Esophagus squamous epithelium (tissue), 5 donors: ENCODE measurements at regions not wholly inside any gene's neighbourhood (a gene's known extent, or its start where the extent isn't known, plus 50 kb on each side); places are given as distances from the start of the nearest gene placed in this dataset.

ENCODE experiments used
- DNase-seq: peaks from one replicate; lab custom pipeline; 2025; lab: John Stamatoyannopoulos, UW
- H3K27ac ChIP-seq, 4 donors: fragments of 200-600 bp; sonication (generic); one replicate each; pipeline ENCODE4 v1.5.1; 2016 to 2019; ENCODE audit warnings: mild to moderate bottlenecking in 1 of 4
- H3K27me3 ChIP-seq, 4 donors: fragments of 200-600 bp; sonication (generic); 1 replicate in 3 of 4; 2 replicates in 1 of 4; pipeline versions ENCODE4 v1.5.1 to v1.6.0; 2017 to 2021; ENCODE audit warnings: antibody characterized with exemption in 1 of 4
- H3K36me3 ChIP-seq, 3 donors: fragments of 200-600 bp; sonication (generic); one replicate each; pipeline ENCODE4 v1.5.1; 2016 to 2019
- H3K4me1 ChIP-seq, 3 donors: fragments of 200-600 bp; sonication (generic); one replicate each; pipeline ENCODE4 v1.5.1; 2017 to 2019
- H3K4me3 ChIP-seq, 4 donors: fragments of 200-600 bp; sonication (generic); 1 replicate in 3 of 4; 2 replicates in 1 of 4; pipeline ENCODE4 v1.5.1; 2016 to 2019; ENCODE audit warnings: mild to moderate bottlenecking in 2 of 4, moderate library complexity in 1 of 4
- H3K9me3 ChIP-seq, 3 donors: fragments of 200-600 bp; sonication (generic); one replicate each; pipeline ENCODE4 v1.5.1; 2016 to 2019
- POLR2A ChIP-seq, 4 donors: fragments of 450-650 bp; IDR thresholded peaks; one replicate each; pipeline ENCODE4 v1.6.1; 2017; ENCODE audit warnings: antibody characterized with exemption in 4 of 4, mild to moderate bottlenecking in 4 of 4, moderate library complexity in 3 of 4
- WGBS, 2 donors: methylation state at CpG; one replicate each; pipeline ENCODE4 v1.1.5; 2018; 5-methylcytosine and 5-hydroxymethylcytosine counted together
- intact Hi-C: fragments of 100-400 bp; cut with DNase I; formaldehyde crosslinking; loops from one replicate; pipeline ENCODE4 v1.15.0; 2022
- TF ChIP-seq, protein P1 (sequence below), 6 experiments: fragments of 450-650 bp in 4 of 6; fragments of 200-600 bp in 2 of 6; sonication (generic) in 2 of 6; IDR thresholded peaks; one replicate each; pipeline ENCODE4 v1.5.1; 2016 to 2019; ENCODE audit warnings: antibody characterized with exemption in 6 of 6, mild to moderate bottlenecking in 4 of 6, moderate library complexity in 4 of 6
- donor health status: DM: yes; HTN: yes; CAD: no.

DNA sequence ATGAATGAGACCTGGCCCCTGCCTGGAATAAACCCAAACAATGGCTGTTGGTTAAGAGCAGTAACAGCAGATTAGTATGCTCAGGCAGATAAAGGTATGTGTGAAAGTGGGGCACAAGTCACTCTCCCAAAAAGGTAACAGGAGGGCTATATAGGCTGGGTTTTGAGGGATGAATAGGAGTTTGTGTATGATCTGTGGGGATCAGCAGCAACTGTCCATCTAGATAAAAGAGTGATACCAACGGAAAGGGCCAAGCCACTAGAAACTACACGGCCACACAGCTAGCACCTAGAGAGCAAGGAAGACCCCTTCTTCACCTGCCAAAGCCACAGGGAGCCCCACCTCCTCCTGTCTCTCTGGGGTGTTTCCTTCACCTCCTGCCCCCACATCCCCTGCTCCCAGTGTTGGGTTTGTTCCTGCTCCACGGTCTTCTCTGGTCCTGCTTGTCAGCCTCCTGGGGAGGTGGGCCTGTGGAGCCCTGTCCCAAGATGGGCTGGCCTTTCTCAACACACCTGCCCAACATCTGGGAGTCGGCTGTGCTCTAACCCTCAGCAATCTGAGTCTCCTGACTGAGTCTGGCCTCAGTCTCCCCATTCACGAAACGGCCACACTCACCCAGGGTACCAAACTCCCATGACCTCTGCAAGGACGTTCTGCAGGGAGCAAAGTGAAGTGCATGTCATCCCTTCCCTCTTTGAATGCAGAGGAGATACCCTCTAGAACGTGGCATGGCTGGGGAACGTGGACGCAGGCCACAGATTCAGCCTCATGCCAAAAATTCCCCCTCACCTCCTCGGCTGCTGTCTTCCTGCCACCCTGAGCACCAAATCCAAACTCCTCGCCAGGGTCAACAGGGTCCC is 108.2 kb downstream of the NCOR2 start:
- DNase-seq, result no peak
- intact Hi-C loops, result no loop called here
- H3K27ac ChIP-seq, result peak overlapping the region in 2 of 4 donors; percentile 86 to 89
- H3K4me3 ChIP-seq, result no peak overlapping the region
- peaks cover 12 to 69% (median 35%) of the 10 kb centered on the region in 3 donors for H3K4me1 ChIP-seq
- WGBS, 2 donors, result 92 to 99% methylated on average over 4 to 8 of the region's 12 CpGs
- H3K27me3 ChIP-seq, result no peaks in the 10 kb centered on the region
- H3K36me3 ChIP-seq, result peaks cover 0 to 91% (median 17%) of the 10 kb centered on the region in 3 donors
- no peaks in the 10 kb centered on the region for H3K9me3 ChIP-seq
- no peak for TF ChIP-seq POLR2A (IDR thresholded peaks at IDR 0.05)
- TF ChIP-seq, protein P1, sequence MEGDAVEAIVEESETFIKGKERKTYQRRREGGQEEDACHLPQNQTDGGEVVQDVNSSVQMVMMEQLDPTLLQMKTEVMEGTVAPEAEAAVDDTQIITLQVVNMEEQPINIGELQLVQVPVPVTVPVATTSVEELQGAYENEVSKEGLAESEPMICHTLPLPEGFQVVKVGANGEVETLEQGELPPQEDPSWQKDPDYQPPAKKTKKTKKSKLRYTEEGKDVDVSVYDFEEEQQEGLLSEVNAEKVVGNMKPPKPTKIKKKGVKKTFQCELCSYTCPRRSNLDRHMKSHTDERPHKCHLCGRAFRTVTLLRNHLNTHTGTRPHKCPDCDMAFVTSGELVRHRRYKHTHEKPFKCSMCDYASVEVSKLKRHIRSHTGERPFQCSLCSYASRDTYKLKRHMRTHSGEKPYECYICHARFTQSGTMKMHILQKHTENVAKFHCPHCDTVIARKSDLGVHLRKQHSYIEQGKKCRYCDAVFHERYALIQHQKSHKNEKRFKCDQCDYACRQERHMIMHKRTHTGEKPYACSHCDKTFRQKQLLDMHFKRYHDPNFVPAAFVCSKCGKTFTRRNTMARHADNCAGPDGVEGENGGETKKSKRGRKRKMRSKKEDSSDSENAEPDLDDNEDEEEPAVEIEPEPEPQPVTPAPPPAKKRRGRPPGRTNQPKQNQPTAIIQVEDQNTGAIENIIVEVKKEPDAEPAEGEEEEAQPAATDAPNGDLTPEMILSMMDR (IDR thresholded peaks at IDR 0.05), result no peak

DNA sequence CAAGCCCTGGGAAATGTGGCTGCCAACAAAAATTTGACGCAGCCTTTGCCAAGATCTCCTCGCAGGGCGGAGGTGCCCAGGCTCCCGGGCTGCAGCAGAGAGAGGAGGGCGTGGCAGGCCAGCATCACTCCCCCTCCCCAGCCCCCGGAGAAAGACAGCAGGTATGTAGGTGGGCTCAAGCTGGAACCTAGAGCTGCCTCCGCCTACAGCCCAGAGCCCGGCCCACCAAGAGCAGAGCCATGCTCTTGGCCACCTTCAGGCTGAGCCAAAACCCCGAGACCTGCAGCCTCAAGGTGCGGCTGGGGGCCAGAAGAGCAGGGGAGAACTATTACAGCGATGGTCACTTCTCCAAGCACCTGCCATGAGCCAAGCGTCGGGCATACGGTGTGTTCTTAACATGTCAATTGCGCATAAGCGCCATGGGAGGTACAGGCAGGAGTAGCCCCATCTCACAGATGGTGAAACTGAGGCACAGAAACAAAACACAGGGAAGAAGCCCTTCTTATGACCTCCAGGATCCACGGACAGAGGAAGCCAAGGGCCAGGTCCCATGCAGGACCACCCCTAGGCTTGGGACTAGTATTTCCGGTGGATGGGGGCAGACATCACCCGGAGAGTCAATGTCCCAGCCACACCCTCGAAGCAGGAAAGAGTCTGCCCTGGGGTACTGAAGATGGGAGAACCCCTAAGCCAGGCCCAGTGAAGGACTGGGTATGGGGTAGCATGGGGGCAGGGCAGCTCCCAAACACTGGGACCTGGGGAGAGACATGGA is 109.0 kb downstream of the NCOR2 start:
- TF ChIP-seq, protein P1 (IDR thresholded peaks at IDR 0.05), result no peak
- TF ChIP-seq POLR2A (IDR thresholded peaks at IDR 0.05), result no peak
- H3K27me3 ChIP-seq, result no peaks in the 10 kb centered on the region
- H3K4me3 ChIP-seq, result no peak overlapping the region
- intact Hi-C loops, result no loop called here
- DNase-seq, result no peak
- peaks cover 20 to 69% (median 44%) of the 10 kb centered on the region in 3 donors for H3K4me1 ChIP-seq
- peak overlapping the region; percentile 58 to 93 (median 88) for H3K27ac ChIP-seq
- 83 to 100% methylated on average over 2 to 8 of the region's 20 CpGs for WGBS, 2 donors
- peaks cover 0 to 91% (median 17%) of the 10 kb centered on the region in 3 donors for H3K36me3 ChIP-seq
- H3K9me3 ChIP-seq, result no peaks in the 10 kb centered on the region

DNA sequence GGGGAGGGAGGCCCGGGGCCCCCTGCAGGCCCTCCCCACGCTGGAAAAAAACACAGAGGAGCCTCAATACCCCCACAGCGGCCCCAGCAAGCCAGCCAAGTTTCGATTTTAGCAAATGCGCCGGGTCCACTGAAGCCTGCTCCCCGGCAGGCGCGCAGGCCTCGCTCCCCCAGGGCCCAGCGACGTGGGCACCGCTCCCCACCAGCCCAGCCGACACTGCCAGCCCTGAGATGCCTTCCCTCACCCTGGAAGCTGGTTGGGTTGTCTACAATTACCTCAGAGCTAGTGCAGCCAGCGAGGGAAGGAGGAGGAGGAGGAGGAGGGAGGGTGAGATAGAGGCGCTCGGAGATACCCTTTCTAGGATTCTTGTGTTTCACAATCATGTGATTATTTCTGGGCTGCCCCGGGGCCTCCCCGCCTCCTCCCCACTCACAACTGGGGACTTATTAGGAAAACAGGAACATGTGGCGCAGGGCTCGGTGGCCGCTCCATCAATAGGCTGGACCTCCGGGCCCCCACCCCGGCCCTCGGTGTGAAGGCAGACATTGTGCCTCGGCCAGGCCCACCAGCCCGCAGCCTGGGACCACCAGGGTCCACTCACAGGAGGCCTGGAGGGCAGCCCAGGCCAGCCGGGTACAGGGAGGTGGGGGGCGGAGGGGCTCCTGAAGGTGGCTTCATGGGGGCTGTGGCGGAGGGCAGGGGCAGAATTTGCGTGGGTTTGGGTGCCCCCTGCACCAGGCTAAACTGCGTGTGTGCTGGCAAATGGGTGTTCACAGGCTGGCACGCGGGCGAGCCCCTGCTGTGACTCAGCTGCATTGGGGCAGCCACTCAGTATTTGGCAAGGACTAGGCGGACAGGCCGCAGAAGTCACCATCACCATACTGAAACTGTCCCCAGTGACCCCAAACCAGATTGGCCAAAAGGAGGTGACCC is 109.9 kb downstream of the NCOR2 start:
- Histone ChIP-seq H3K36me3 (peaks cover 0 to 83% (median 17%) of the 10 kb centered on the region in 3 donors), H3K4me1 (peaks cover 28 to 69% (median 52%) of the 10 kb centered on the region in 3 donors)
- 28 to 47% methylated on average over 8 to 9 of the region's 37 CpGs for WGBS, 2 donors

DNA sequence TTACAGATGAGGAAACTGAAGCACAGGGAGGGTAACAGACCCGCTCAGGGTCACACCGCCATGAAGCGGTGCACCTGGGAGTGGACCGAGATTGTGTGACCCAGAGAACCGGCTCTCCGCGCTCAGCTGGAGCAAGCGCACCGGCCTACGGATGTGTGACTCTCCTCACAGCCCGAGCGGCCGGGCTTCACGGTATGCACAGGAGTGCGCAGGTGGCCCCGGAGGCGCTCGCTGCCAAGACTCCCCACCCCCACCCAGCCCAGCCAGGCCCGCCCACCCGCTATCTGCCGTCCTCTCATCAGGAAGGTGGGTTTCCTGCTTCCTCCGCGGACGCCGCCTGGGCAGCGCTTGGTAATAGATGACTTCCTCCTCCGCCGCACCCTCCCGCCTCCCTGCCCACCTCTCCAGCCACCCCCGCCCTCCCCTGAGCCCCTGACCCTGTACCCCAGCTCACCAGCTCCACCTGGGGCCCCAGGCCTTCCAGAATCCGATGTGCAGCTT is 110.7 kb downstream of the NCOR2 start:
- 63 to 100% methylated on average over 1 to 14 of the region's 31 CpGs for WGBS, 2 donors
- H3K27me3 ChIP-seq, result no peaks in the 10 kb centered on the region
- intact Hi-C loops, result no loop called here
- TF ChIP-seq, protein P1 (IDR thresholded peaks at IDR 0.05), result no peak
- no peak for TF ChIP-seq POLR2A (IDR thresholded peaks at IDR 0.05)
- H3K4me1 ChIP-seq, result peaks cover 32 to 72% (median 54%) of the 10 kb centered on the region in 3 donors
- peak overlapping the region; percentile 8 to 57 (median 34) for H3K4me3 ChIP-seq
- H3K36me3 ChIP-seq, result peaks cover 0 to 79% (median 17%) of the 10 kb centered on the region in 3 donors
- H3K9me3 ChIP-seq, result no peaks in the 10 kb centered on the region
- peak overlapping the region; percentile 58 to 93 (median 88) for H3K27ac ChIP-seq
- peak; percentile 66 for DNase-seq

More for the DNA sequence above, 109.9 kb downstream of the NCOR2 start:
- intact Hi-C loops, result no loop called here
- Histone ChIP-seq H3K4me3 (peak overlapping the region; percentile 8 to 57 (median 34)), H3K9me3 (no peaks in the 10 kb centered on the region), H3K27me3 (no peaks in the 10 kb centered on the region), H3K27ac (peak overlapping the region; percentile 58 to 93 (median 88))
- TF ChIP-seq, protein P1 (IDR thresholded peaks at IDR 0.05), result no peak
- TF ChIP-seq POLR2A (IDR thresholded peaks at IDR 0.05), result peak in 2 of 4 donors; percentile 18 to 21
- DNase-seq, result peak; percentile 22
